ENCODE measurements at regions not wholly inside any gene's neighbourhood (a gene's known extent, or its start where the extent isn't known, plus 50 kb on each side); places are given as distances from the start of the nearest gene placed in this dataset.
"Not testable (repeated sequence)": the region's sequence is repeated elsewhere in the genome, so short reads cannot be mapped to it uniquely, and the experiment has no call there.

DNA sequence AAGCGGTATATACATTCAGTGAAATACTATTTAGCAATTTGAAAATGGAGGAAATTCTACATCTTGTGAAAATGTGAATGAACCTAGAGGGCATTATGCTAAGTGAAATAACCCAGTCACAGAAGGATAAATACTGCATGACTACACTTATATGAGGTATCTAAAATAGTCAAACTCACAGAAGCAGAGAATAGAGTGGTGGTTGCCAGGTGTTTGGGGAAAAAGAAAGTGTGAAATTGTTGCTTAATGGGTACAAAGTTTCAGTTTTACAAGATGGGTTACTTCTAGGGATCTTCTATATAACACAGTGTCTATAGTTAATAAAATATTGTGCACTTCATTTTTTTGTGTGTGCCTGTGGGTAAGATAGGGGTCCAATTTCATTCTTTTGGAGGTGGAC, 1152.0 kb downstream of the EPHA7 start:
- no peak for DNase-seq (ENCODE audit: low spot score)

DNA sequence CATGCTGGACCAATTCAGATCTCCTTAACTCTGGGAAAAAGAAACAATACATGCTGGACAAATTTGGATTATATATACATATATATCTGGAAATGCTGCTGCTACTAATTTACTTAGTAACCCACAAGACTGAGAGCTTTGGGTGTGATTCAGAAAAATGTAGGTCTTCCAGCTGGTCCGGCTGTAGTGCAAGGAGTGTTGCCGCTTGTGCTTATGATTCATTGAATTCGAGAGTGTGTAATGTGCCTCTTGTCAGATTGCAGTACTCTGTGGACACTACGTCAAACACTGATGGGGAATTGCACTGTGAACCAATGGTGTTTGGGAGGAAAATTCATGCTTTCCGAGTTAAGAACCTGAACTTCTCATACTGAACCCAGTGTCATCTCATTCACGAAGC, 1155.5 kb downstream of the EPHA7 start:
- DNase-seq (ENCODE audit: low spot score) = no peak

DNA sequence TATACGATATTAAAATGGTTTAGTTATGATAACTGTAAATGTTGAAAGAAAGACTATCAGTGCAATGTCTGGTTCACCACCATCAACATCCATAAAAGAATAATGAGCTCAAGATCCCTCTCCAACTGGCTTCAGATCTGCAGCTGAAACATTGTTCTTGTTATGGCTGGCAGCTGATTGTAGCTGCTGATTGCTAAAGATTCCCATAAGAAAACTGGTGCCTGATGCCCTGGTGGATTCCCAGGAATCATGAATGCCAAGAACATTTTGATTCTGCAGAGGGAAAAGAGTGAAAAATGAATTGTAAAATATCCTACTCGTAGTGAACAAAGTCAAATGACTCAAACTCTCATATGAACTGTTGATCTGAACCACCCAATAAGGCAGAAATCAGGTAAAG, 1160.2 kb downstream of the EPHA7 start:
- DNase-seq (ENCODE audit: low spot score) = no peak

DNA sequence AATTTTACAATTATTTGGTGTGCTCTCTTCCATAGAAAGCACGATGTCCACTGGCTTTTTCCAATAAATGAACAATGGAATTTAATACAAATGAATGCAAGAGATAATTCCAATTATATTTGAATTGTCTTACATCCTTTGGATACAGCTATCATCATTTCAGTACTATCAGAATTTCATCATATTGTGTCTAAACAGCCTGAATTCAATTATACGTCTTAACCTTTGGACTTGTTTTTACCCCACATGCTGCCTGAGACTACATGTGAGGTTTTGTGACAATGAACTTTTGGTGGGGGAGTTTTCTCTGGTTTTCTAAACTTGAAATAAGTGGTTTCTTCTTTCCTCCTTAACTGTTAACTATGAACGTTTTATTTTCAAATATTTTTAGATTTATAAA, 1176.0 kb downstream of the EPHA7 start:
- no peak for DNase-seq (ENCODE audit: low spot score)

DNA sequence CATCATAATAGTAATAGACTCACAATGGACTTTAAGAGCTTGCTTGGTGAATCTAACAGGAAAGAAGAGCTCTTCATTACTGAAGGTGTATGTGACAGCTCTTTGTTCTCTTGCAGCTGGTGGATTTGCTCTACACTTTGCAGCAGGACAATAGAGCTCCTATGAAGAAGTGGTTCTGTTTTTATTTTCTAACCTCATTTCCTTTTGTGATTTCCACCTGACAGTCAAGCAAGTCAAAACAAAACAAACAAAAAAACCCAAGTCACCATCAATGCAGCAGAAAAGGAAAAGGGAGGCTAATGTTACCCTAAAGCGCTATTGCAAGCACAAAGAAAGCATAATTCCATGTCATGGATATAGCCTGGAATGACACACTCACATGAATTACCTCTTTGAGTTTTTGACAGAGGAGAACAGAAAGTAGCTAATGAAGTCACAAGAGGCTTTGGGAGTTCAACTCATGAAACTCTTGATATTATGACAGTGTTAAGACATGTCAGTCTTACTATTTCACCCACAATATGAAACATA, 1188.1 kb downstream of the EPHA7 start:
- DNase-seq (ENCODE audit: low spot score) = no peak

DNA sequence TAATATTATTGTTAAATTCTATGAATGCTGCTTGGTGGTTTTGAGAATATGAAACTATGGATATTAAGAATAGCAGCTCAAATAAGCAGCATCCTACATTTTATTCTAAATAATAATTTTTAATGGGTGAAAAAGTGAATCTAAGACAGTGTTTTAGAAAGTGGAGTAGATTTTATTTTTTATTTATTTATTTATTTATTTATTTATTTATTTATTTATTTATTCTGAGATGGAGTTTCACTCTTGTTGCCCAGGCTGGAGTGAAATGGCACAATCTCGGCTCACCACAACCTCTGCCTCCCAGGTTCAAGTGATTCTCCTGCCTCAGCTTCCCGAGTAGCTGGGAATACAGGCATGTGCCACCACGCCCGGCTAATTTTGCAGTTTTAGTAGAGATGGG, 1199.4 kb downstream of the EPHA7 start:
- DNase-seq (ENCODE audit: low spot score) = not testable (repeated sequence)

DNA sequence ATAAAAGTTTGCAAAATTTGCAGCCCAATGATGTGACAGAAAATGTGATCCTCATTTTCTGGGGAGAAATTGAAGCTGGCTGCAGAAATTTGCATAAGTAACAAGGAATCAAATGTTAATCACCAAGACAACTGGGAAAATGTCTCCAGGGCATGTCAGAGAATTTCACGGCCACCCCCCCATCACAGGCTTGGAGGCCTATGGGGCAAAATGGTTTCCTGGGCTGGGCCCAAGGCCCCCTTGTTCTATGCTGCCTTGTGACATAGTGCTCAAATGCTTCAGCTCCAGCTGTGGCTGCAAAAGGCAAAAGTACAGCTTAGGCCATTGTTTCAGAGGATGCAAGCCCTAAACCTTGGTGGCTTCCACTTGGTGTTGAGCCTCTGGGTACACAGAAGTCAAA, 1202.6 kb downstream of the EPHA7 start:
- no peak for DNase-seq (ENCODE audit: low spot score)

DNA sequence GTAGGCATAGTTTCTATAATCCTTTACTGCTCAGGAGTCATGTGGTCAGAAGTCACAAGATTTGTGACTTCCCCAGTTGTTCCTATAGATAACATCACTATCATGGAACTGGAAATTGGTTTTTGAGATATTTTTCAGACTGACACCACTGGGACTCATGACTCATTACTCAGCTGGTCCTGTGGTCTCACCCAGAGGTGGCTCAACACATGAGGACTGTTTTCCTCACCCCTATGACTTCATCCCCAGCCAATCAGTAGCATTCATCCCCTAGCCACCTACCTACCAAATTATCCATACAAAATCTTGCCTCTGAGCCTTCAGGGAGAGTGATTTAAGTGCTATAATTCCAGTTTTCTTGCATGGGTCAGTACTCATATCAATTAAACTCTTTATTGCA, 1217.7 kb downstream of the EPHA7 start:
- no peak for DNase-seq (ENCODE audit: low spot score)

DNA sequence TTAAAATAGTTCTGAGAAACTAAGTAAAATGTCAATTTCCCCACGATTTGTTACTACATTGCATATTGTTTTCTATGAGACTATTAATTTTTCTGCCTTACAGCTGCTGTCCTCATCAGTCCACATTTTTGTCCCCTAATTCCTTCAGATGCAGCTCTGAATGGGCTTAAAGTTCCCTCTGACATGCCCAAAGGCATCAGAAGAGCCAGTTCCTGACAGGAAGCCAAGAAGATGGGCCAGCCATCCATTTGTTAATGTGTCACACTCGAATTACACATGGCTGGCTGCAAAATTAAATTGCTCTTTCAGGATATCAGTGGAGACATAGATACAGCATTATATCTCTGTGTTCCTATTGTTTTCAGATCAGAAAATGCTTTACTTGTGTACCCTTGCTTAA, 1223.0 kb downstream of the EPHA7 start:
- peak; percentile 15 for DNase-seq (ENCODE audit: low spot score)

DNA sequence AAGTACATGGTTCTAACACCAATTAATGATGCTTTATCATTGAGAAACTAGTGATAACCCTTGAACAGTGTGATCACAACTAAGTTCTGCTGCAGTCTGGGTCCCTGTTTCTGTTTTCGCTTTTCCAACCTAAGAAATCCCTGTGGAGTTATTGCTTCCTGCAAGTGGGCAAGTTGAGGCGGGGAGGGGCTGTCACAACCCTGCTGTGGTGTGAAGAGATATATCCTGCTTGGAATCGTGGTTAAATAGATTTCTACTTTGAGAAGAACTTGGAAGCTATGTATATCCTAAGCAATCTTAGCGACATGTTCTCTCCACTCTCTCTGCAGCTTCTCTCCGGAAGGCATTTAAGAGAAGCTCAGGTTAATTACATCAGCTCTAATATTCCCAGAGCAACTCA, 1223.6 kb downstream of the EPHA7 start:
- DNase-seq (ENCODE audit: low spot score) = no peak

DNA sequence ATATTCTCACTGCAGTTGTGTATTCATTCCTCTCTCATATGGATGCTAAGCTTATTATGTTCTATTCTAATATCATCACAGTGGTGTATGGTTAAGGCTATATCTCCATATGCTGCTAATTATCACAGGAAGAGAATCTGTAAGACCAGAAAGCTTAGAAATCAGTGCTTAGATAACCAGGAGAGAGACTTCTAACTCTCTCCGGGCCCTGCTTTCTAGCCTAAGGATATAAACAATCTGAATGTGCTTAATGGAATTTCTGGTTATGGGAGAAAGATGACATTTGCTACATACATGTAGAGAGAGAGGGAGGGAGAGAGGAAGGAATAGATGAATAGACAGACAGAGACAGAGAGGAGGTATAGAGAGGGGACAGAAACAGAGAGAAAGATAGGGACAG, 1231.3 kb downstream of the EPHA7 start:
- no peak for DNase-seq (ENCODE audit: low spot score)

DNA sequence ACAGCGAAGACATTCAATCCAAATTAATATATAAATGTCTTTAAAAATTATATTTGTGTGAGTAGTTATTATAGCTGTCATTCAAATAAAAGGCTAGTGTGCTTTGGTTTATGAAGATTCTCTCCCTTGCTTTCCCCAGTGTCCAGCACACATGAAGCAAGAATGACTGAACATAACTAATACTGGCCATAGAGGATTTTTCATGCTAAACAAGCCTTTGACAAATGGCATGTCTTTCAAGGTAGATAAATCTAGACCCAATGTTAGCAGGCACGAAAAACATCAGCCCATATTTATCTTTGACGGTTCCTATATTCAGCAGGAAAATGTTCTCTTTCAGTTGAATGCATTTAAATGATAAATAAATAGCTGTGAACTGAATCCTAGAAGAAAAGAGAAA, 1234.4 kb downstream of the EPHA7 start:
- no peak for DNase-seq (ENCODE audit: low spot score)

DNA sequence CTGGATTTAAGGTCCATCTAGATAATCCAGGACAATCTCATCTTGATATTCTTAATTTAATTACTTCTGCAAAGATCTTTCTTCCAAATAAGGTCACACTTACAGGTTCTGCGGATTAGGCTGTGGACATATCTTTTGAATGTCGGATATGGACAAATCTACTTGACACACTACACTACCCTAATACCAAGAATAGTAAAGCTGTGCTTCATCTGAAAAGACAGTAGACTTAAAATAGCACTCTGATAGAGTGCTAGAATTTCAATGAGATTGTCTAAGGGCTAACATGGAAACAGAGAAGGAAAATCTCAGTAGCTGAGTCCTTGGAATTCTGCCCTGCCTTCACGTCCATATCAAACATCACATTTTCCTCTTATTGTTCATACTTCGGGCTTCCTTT, 1238.0 kb downstream of the EPHA7 start:
- no peak for DNase-seq (ENCODE audit: low spot score)

DNA sequence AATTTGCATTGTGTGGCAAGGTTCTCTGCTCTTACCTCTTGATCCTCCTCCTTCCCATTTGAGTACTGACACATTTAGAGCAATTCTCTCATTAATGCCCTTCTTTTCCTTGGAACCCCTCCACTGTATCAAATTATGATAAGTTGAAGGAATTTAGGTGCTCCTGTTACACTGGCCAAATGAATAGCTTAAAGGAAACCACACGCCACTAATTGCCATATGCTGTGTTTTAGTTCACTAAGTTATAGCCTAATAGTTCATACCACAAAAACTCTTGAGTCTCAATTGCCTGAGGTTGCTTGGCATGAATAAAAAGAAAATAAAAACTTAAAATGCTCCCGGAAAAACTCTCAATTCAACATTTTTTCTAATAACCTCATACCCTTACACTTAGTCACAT, 1239.3 kb downstream of the EPHA7 start:
- no peak for DNase-seq (ENCODE audit: low spot score)

DNA sequence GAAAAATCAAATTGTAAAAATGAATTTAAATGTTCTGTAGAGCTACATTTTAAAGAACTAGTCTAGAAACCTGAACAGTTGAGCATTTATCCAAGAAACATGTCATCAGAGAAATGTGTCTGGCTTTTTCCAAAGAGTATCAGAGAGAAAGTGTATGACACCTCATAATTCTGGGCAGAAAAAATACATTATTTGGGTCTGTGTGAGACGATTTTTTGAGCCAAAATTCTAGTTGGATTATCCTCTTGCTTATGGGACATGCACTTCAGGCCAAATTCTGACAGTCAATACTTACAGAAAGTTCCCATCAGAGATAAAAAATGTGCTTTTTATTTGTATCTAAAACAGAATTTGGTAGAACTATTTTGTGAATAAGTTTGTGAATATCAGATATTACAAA, 1242.7 kb downstream of the EPHA7 start:
- DNase-seq (ENCODE audit: low spot score) = no peak

DNA sequence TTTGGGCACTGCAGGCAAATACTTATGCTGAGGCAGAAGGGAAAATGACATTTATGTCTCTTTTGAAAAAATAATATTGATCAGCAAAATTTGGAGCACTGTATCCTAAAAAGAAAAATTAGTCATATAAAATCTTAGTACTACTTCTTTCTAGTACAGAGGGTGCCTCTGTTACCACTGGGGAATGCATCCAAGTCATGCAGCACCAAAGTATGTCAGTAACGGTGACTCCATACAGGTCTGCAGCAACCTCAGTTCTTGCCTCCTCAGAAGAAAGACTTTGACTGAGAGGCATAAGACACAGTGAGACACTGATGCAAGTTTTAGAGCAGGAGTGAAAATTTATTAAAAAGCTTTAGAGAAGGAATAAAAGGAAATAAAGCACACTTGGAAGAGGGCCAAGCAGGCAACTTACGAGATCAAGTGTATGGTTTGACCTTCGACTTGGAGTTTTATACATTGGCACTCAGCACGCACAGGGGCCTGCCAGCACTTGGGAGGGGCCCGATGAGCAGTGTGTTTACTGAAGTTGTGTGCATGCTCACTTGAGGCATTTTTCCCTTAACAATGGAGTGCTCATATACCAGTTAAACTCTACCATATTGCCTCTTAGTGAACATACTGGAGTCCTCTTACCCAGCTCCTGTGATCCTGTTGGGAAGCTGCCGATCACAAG, 1244.8 kb downstream of the EPHA7 start:
- no peak for DNase-seq (ENCODE audit: low spot score)

DNA sequence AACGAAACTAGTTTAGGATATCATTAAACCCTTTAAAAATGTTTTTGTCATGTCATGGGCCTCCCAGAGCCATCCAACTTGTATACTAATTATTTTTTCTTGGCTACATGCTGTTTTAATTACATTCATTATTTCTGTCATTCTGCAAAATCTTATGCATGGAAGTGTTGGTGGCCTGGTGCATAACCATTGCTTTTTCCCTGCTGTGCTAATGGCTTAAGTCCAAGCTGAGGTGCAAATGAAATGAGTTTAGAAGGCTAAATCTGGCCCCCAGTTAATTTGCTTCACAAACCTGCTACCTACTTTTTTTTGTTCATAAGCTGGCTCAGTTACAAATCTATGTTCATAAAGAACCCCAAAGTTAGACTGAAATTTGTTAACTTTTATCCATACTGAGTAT, 1249.9 kb downstream of the EPHA7 start:
- no peak for DNase-seq (ENCODE audit: low spot score)

DNA sequence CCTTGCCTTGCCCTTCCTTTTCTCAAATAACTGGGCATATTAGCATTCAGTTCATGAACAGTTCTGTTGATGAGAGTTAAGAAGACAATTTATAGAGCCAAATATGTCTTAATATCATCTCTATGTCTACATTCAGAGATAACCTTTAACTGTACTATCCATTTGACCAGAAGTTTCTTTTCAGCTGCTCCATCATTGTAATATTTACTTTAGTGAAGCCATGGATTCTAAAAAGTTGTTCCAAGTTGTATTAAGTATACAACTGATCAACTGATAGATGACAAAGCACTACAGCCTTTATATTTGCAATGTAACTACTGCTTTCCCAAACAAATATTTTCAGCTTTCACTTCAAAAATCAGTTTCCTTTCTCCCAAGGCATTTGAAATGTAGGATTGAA, 1252.7 kb downstream of the EPHA7 start:
- DNase-seq (ENCODE audit: low spot score) = no peak

DNA sequence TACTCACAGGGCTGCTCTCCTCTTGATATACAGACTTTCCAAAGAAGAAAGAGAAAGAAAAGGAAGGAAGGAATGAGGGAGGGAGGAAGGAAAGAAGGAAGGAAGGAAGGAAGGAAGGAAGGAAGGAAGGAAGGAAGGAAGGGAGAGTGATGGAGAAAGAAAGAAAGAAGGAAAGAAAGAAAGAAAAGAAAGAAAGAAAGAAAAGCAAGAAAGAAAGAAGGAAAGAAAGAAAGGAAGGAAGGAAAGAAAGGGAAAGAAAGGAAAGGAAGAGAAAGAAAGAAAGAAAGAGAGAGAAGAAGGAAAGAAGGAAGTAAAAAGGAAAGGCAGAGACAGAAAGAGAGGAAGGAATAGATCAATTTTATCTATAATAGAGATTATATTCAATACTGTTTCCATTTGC, 1257.4 kb downstream of the EPHA7 start:
- DNase-seq (ENCODE audit: low spot score) = no peak

DNA sequence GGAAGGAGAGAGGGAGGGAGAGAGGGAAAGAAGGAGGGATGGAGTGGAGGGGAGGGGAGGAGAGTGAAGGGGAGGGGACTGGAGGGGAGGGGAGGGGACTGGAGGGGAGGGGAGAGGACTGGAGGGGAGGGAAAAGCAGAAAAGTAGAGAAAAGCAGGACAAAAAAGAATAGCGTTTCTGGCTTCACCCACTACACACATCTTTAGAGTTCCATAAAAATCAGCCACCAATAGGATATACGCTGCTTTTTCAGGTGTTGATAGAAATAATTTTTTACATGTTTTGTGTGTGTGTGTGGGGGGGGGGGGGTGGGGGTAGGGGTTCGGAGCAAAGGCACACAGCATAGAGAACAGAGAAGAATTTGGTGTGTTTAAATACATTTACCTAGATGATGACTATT, 1259.1 kb downstream of the EPHA7 start:
- DNase-seq (ENCODE audit: low spot score) = no peak

DNA sequence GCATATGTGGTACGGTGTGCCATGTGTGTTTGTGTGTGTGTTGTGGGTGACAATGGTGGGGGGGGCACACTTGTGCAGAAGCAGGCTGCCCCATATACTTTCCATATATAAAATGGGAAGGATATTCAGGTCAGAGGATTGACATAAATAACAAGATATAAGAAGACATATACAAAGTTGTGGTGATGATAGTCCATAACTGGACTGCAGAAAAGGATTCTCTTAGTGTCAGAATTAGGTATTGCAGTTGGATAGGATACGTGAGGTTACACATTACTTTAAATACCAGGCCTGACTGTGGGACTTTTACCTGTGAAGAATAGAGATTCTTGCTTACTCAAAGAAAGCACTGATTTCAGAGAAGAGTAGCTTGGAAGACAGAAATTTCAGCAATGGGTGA, 1260.3 kb downstream of the EPHA7 start:
- peak; percentile 5 for DNase-seq (ENCODE audit: low spot score)

DNA sequence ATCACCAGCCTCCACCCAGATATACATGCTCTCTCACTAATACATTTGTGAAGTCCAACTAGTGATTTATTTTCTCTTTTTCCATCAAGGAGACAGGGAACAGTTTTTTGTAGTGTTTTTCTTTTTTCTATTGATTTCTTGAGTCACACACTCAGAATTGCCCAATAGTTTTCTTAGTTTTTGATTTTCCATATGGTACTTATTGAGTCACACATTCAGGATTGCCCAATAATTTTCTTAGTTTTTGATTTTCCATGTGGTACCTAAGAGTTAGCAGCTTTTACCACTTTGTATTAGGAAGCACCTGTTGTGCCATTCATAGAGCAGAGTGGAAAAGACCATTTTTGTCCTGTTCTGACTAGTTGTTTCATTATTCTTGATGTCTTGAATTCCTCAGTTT, 1268.8 kb downstream of the EPHA7 start:
- DNase-seq (ENCODE audit: low spot score) = no peak

DNA sequence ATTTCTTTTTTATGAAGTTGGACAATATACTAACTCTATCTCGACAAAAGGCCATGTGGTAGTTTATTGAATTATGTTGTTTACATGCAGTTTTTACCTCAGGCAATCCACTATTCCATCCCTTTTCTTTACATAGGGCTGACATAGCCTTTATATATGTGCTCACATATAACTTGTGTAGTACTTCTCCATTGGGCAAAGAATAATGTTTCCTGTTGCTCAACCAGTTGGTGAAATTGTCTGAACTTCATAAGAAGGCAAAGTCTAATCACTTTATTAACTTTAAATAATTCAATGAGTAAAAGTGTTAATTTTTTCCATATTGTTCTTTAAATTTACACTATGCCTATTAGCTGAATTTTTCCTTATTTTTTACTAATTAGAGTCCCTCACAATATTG, 1272.1 kb downstream of the EPHA7 start:
- no peak for DNase-seq (ENCODE audit: low spot score)

DNA sequence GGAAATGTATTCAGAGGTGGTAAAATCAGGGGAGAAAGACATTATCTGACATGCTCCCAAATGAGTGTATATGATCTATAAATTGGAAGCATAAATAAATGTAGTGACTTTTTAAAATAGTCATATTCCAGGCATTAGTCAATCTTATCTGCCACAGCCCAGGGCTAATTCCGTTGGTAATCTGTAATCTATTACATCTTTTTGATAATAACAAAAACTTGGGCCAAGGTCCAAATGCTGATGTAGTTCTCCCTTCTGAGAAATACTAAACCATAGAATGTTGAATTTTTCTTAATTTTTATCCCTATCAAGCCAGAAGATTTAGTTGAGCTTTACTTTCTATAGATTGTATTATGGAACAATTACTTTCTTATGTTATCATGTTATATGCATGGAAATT, 1279.8 kb downstream of the EPHA7 start:
- no peak for DNase-seq (ENCODE audit: low spot score)

DNA sequence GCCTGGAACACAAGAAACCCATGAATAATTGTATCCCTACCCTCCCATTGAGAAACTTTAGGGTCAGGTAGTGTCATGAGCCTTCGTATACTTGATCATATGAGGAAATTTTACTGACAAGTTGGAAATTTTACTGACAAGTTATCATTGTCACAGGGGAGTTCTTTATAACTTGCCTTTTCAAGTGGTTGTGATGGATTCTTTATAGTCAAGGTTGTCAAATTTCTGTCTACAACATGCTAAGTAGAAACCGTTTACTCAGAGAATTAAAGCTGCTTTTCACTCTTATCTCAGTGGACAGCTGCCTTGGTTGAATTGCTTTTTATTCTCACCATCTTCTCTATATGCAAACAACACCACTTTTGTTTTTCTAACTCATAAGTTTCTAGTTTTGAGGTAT, 1286.4 kb downstream of the EPHA7 start:
- no peak for DNase-seq (ENCODE audit: low spot score)
